Chondrocyte (in vitro differentiated cells): ENCODE measurements at regions not wholly inside any gene's neighbourhood (a gene's known extent, or its start where the extent isn't known, plus 50 kb on each side); places are given as distances from the start of the nearest gene placed in this dataset.

ENCODE experiments used
- DNase-seq: peaks from one replicate; pipeline ENCODE4 v3.0.0; 2021; ENCODE audit warnings: mixed read lengths, low spot score
- H3K27ac Mint-ChIP-seq: one replicate; pipeline ENCODE4 v1.8.0; 2021; ENCODE audit warnings: mild to moderate bottlenecking, moderate library complexity, mixed read lengths; ENCODE audit not compliant: unreplicated experiment
- H3K27me3 Mint-ChIP-seq: 2 replicates; pipeline ENCODE4 v1.8.0; 2021; ENCODE audit warnings: low read depth, mixed read lengths
- H3K36me3 Mint-ChIP-seq: 2 replicates; pipeline ENCODE4 v1.8.0; 2021; ENCODE audit warnings: low read depth, mixed read lengths
- H3K4me1 Mint-ChIP-seq: 2 replicates; pipeline ENCODE4 v1.8.0; 2021; ENCODE audit warnings: low read depth, mild to moderate bottlenecking, mixed read lengths
- H3K4me3 Mint-ChIP-seq: one replicate; pipeline ENCODE4 v1.8.0; 2021; ENCODE audit warnings: mild to moderate bottlenecking, moderate library complexity, mixed read lengths; ENCODE audit not compliant: unreplicated experiment
- H3K9me3 Mint-ChIP-seq: 2 replicates; pipeline ENCODE4 v1.8.0; 2021; ENCODE audit warnings: low read depth, mixed read lengths
- CTCF ChIP-seq: fragments of 200-600 bp; sonication (generic); IDR thresholded peaks from 2 replicates; pipeline ENCODE4 v1.5.0; 2021; ENCODE audit warnings: antibody characterized with exemption, mild to moderate bottlenecking, moderate library complexity

- Mint-ChIP-seq H3K27ac (no peak overlapping the region), H3K4me3 (no peak overlapping the region), H3K4me1 (no peaks in the 10 kb centered on the region), H3K36me3 (peaks cover 6% of the 10 kb centered on the region), H3K27me3 (peaks cover 26% of the 10 kb centered on the region), H3K9me3 (peaks cover 10% of the 10 kb centered on the region)
- DNase-seq = no peak
- TF ChIP-seq CTCF = no peak
Observed at GRCh38 chr12:124142395-124143035, 152.4 kb upstream of the RFLNA start.

- no peak for DNase-seq
- Mint-ChIP-seq H3K9me3 (peaks cover 4% of the 10 kb centered on the region), H3K4me1 (peaks cover 3% of the 10 kb centered on the region), H3K27ac (no peak overlapping the region), H3K36me3 (peaks cover 6% of the 10 kb centered on the region), H3K4me3 (no peak overlapping the region), H3K27me3 (peaks cover 23% of the 10 kb centered on the region)
- TF ChIP-seq CTCF = no peak
Observed at GRCh38 chr12:124143726-124144125, 151.2 kb upstream of the RFLNA start.

GRCh38 chr12:124144531-124145194 lies 150.2 kb upstream of the RFLNA start:
- Mint-ChIP-seq H3K4me1 (peaks cover 3% of the 10 kb centered on the region), H3K27me3 (peaks cover 24% of the 10 kb centered on the region), H3K27ac (no peak overlapping the region), H3K9me3 (peaks cover 4% of the 10 kb centered on the region), H3K4me3 (no peak overlapping the region), H3K36me3 (peaks cover 6% of the 10 kb centered on the region)
- no peak for DNase-seq
- no peak for TF ChIP-seq CTCF

- peaks cover 6% of the 10 kb centered on the region for H3K9me3 Mint-ChIP-seq
- H3K4me3 Mint-ChIP-seq = no peak overlapping the region
- no peak for TF ChIP-seq CTCF
- no peak for DNase-seq
- peaks cover 2% of the 10 kb centered on the region for H3K36me3 Mint-ChIP-seq
- H3K4me1 Mint-ChIP-seq = peaks cover 3% of the 10 kb centered on the region
- H3K27ac Mint-ChIP-seq = no peak overlapping the region
- H3K27me3 Mint-ChIP-seq = peaks cover 12% of the 10 kb centered on the region
Observed at GRCh38 chr12:124147027-124147426, 147.9 kb upstream of the RFLNA start.

- Mint-ChIP-seq H3K36me3 (no peaks in the 10 kb centered on the region), H3K9me3 (peaks cover 2% of the 10 kb centered on the region), H3K27ac (no peak overlapping the region), H3K4me3 (no peak overlapping the region), H3K27me3 (peaks cover 12% of the 10 kb centered on the region), H3K4me1 (peaks cover 3% of the 10 kb centered on the region)
- TF ChIP-seq CTCF = no peak
- DNase-seq = no peak
Observed at GRCh38 chr12:124147575-124147974, 147.3 kb upstream of the RFLNA start.
